ENCODE measurements at regions not wholly inside any gene's neighbourhood (a gene's known extent, or its start where the extent isn't known, plus 50 kb on each side); places are given as distances from the start of the nearest gene placed in this dataset.

GRCh38 chr5:124549891-124550436 lies 196.5 kb downstream of the ZNF608 start:
- 94% methylated on average over 4 of the region's 4 CpGs for WGBS
- Histone ChIP-seq H3K27ac (ENCODE audit: low read depth in 1 of 2, low read length in 2 of 2) (no peak overlapping the region), H3K27me3 (ENCODE audit: control insufficient read depth in 4 of 4, insufficient read depth in 4 of 4, low read length in 3 of 4) (peaks cover 0 to 5% (median 0%) of the 10 kb centered on the region in 4 donors), H3K9me3 (ENCODE audit: control insufficient read depth in 4 of 4, low read length in 3 of 4) (no peaks in the 10 kb centered on the region), H3K9ac (ENCODE audit: low read depth in 1 of 2, low read length in 2 of 2) (no peak overlapping the region), H3K4me1 (ENCODE audit: control insufficient read depth in 4 of 4, insufficient read depth in 4 of 4, low read length in 3 of 4) (no peaks in the 10 kb centered on the region), H3K36me3 (ENCODE audit: control insufficient read depth in 4 of 4, insufficient read depth in 3 of 4, low read depth in 1 of 4, low read length in 3 of 4) (no peaks in the 10 kb centered on the region), H3K4me3 (ENCODE audit: low read depth in 1 of 3, low read length in 3 of 3) (no peak overlapping the region)
- TF ChIP-seq HNF4G (IDR thresholded peaks at IDR 0.05) (no peak), EGR1 (IDR thresholded peaks at IDR 0.05; ENCODE audit: low read depth in 2 of 2) (no peak), RAD21 (IDR thresholded peaks at IDR 0.05) (no peak), SP1 (IDR thresholded peaks at IDR 0.05) (no peak), GABPA (IDR thresholded peaks at IDR 0.05 in 1 of 2, conservative IDR thresholded peaks at IDR 0.05 in 1 of 2) (no peak), YY1 (IDR thresholded peaks at IDR 0.05) (no peak), FOXA1 (IDR thresholded peaks at IDR 0.05) (no peak), RXRA (IDR thresholded peaks at IDR 0.05) (no peak), NR2F2 (IDR thresholded peaks at IDR 0.05) (no peak), TAF1 (conservative IDR thresholded peaks at IDR 0.05) (no peak), HNF4A (conservative IDR thresholded peaks at IDR 0.05) (no peak), JUND (IDR thresholded peaks at IDR 0.05) (no peak), CTCF (IDR thresholded peaks at IDR 0.05; ENCODE audit: low read depth, low read length, missing input control) (no peak), ATF3 (IDR thresholded peaks at IDR 0.05) (no peak), FOXA2 (IDR thresholded peaks at IDR 0.05) (no peak), ZBTB33 (IDR thresholded peaks at IDR 0.05) (no peak), MAX (IDR thresholded peaks at IDR 0.05) (no peak)
- no peak for DNase-seq (ENCODE audit: low spot score)

- DNase-seq (ENCODE audit: low spot score): no peak
- Histone ChIP-seq H3K27me3 (ENCODE audit: control insufficient read depth in 4 of 4, insufficient read depth in 4 of 4, low read length in 3 of 4) (peaks cover 0 to 5% (median 0%) of the 10 kb centered on the region in 4 donors), H3K4me3 (ENCODE audit: low read depth in 1 of 3, low read length in 3 of 3) (no peak overlapping the region), H3K9me3 (ENCODE audit: control insufficient read depth in 4 of 4, low read length in 3 of 4) (no peaks in the 10 kb centered on the region), H3K27ac (ENCODE audit: low read depth in 1 of 2, low read length in 2 of 2) (no peak overlapping the region), H3K36me3 (ENCODE audit: control insufficient read depth in 4 of 4, insufficient read depth in 3 of 4, low read depth in 1 of 4, low read length in 3 of 4) (no peaks in the 10 kb centered on the region), H3K9ac (ENCODE audit: low read depth in 1 of 2, low read length in 2 of 2) (no peak overlapping the region), H3K4me1 (ENCODE audit: control insufficient read depth in 4 of 4, insufficient read depth in 4 of 4, low read length in 3 of 4) (no peaks in the 10 kb centered on the region)
- peak; percentile 96 for TF ChIP-seq REST (IDR thresholded peaks at IDR 0.05)
- TF ChIP-seq EGR1 (IDR thresholded peaks at IDR 0.05; ENCODE audit: low read depth in 2 of 2): no peak
- WGBS: 27% methylated on average over 2 of the region's 2 CpGs
Measured at GRCh38 chr5:124546643-124547042, 199.8 kb downstream of the ZNF608 start.
